Uterus (tissue), 3 donors: ENCODE measurements at regions not wholly inside any gene's neighbourhood (a gene's known extent, or its start where the extent isn't known, plus 50 kb on each side); places are given as distances from the start of the nearest gene placed in this dataset.

ENCODE experiments used
- DNase-seq, 2 donors: peaks; one replicate each; pipeline ENCODE4 v3.0.0-alpha.2; 2019 to 2020
- H3K27ac ChIP-seq, 2 donors: fragments of 200-600 bp; sonication (generic); 1 replicate in 1 of 2; 2 replicates in 1 of 2; pipeline ENCODE4 v1.5.1; 2016 to 2018
- H3K27me3 ChIP-seq, 2 donors: fragments of 200-600 bp; sonication (generic); one replicate each; pipeline ENCODE4 v1.5.1; 2018 to 2019; ENCODE audit warnings: control low read depth in 1 of 2
- H3K36me3 ChIP-seq, 2 donors: fragments of 200-600 bp; sonication (generic); one replicate each; pipeline ENCODE4 v1.5.1; 2019; ENCODE audit warnings: control low read depth in 1 of 2
- H3K4me1 ChIP-seq, 2 donors: fragments of 200-600 bp; sonication (generic); one replicate each; pipeline ENCODE4 v1.5.1; 2018 to 2019; ENCODE audit warnings: control low read depth in 1 of 2
- H3K4me3 ChIP-seq, 2 donors: fragments of 200-600 bp; sonication (generic); 1 replicate in 1 of 2; 2 replicates in 1 of 2; pipeline ENCODE4 v1.5.1; 2018 to 2019; ENCODE audit warnings: mild to moderate bottlenecking in 1 of 2
- H3K9me3 ChIP-seq, 2 donors: fragments of 200-600 bp; sonication (generic); one replicate each; pipeline ENCODE4 v1.5.1; 2019; ENCODE audit warnings: control low read depth in 1 of 2
- POLR2A ChIP-seq, 2 donors: fragments of 450-650 bp; IDR thresholded peaks; one replicate each; pipeline ENCODE4 v1.6.1; 2016; ENCODE audit warnings: antibody characterized with exemption in 2 of 2, mild to moderate bottlenecking in 1 of 2, moderate library complexity in 1 of 2
- intact Hi-C: fragments of 100-400 bp; cut with DNase I; formaldehyde crosslinking; loops from one replicate; pipeline ENCODE4 v1.15.1; 2023; ENCODE audit warnings: low total_unique reads
- TF ChIP-seq, protein P1 (sequence below), 4 experiments: fragments of 200-600 bp in 2 of 4; fragments of 450-650 bp in 2 of 4; sonication (generic) in 2 of 4; IDR thresholded peaks; one replicate each; pipeline ENCODE4 v1.5.1; 2016 to 2019; ENCODE audit warnings: antibody characterized with exemption in 4 of 4, mild to moderate bottlenecking in 2 of 4, moderate library complexity in 1 of 4
- donor health status: DM: yes; HTN: yes; CAD: no.

- TF ChIP-seq, protein P1, sequence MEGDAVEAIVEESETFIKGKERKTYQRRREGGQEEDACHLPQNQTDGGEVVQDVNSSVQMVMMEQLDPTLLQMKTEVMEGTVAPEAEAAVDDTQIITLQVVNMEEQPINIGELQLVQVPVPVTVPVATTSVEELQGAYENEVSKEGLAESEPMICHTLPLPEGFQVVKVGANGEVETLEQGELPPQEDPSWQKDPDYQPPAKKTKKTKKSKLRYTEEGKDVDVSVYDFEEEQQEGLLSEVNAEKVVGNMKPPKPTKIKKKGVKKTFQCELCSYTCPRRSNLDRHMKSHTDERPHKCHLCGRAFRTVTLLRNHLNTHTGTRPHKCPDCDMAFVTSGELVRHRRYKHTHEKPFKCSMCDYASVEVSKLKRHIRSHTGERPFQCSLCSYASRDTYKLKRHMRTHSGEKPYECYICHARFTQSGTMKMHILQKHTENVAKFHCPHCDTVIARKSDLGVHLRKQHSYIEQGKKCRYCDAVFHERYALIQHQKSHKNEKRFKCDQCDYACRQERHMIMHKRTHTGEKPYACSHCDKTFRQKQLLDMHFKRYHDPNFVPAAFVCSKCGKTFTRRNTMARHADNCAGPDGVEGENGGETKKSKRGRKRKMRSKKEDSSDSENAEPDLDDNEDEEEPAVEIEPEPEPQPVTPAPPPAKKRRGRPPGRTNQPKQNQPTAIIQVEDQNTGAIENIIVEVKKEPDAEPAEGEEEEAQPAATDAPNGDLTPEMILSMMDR (IDR thresholded peaks at IDR 0.05): no peak
- TF ChIP-seq POLR2A (IDR thresholded peaks at IDR 0.05): no peak
- intact Hi-C loops: no loop called here
- Histone ChIP-seq H3K9me3 (no peaks in the 10 kb centered on the region), H3K27ac (no peak overlapping the region), H3K4me1 (no peaks in the 10 kb centered on the region), H3K36me3 (no peaks in the 10 kb centered on the region), H3K4me3 (no peak overlapping the region), H3K27me3 (no peaks in the 10 kb centered on the region)
- DNase-seq: peak; percentile 20 to 37
Observed at GRCh38 chr5:58019614-58020013, 440.3 kb downstream of the PLK2 start.

DNA sequence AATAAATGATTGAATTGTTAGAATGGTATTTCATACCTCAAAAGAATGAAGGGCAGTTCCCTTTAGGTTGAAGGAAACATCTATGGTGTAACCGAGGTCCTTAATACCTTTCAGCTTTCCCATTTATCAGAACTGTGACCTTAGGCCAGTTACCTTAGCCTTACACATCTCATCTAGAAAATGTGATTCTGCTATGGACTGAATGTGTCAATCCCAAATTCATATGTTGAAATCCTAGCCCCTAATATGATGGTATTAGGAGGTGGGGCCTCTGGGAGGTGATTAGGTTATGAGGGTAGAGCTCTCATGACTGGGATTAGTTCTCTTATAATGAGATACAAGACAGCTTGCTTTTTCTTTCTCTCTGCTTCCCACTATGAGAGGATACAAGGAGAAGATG lies 441.9 kb downstream of the PLK2 start:
- Histone ChIP-seq H3K4me1 (no peaks in the 10 kb centered on the region), H3K4me3 (no peak overlapping the region), H3K36me3 (no peaks in the 10 kb centered on the region), H3K9me3 (no peaks in the 10 kb centered on the region), H3K27ac (no peak overlapping the region), H3K27me3 (no peaks in the 10 kb centered on the region)
- intact Hi-C loops: no loop called here
- TF ChIP-seq, protein P1 (IDR thresholded peaks at IDR 0.05): no peak
- TF ChIP-seq POLR2A (IDR thresholded peaks at IDR 0.05): no peak
- no peak for DNase-seq

GRCh38 chr5:58016877-58017276 lies 443.0 kb downstream of the PLK2 start:
- no peak for DNase-seq
- Histone ChIP-seq H3K27ac (no peak overlapping the region), H3K9me3 (no peaks in the 10 kb centered on the region), H3K4me3 (no peak overlapping the region), H3K36me3 (no peaks in the 10 kb centered on the region), H3K4me1 (no peaks in the 10 kb centered on the region), H3K27me3 (no peaks in the 10 kb centered on the region)
- TF ChIP-seq, protein P1 (IDR thresholded peaks at IDR 0.05): no peak
- no peak for TF ChIP-seq POLR2A (IDR thresholded peaks at IDR 0.05)
- intact Hi-C loops: no loop called here

GRCh38 chr5:58016358-58016757 lies 443.5 kb downstream of the PLK2 start:
- no peaks in the 10 kb centered on the region for H3K36me3 ChIP-seq
- H3K27me3 ChIP-seq: no peaks in the 10 kb centered on the region
- DNase-seq: no peak
- no peaks in the 10 kb centered on the region for H3K9me3 ChIP-seq
- H3K4me1 ChIP-seq: no peaks in the 10 kb centered on the region
- intact Hi-C loops: no loop called here
- TF ChIP-seq, protein P1 (IDR thresholded peaks at IDR 0.05): no peak
- no peak for TF ChIP-seq POLR2A (IDR thresholded peaks at IDR 0.05)
- no peak overlapping the region for H3K27ac ChIP-seq
- no peak overlapping the region for H3K4me3 ChIP-seq

GRCh38 chr5:58015175-58015574 lies 444.7 kb downstream of the PLK2 start:
- Histone ChIP-seq H3K27ac (no peak overlapping the region), H3K27me3 (no peaks in the 10 kb centered on the region), H3K4me1 (no peaks in the 10 kb centered on the region), H3K9me3 (no peaks in the 10 kb centered on the region), H3K4me3 (no peak overlapping the region), H3K36me3 (no peaks in the 10 kb centered on the region)
- intact Hi-C loops: no loop called here
- DNase-seq: no peak
- TF ChIP-seq, protein P1 (IDR thresholded peaks at IDR 0.05): no peak
- TF ChIP-seq POLR2A (IDR thresholded peaks at IDR 0.05): no peak
